Activated CD4-positive, alpha-beta T cell treated with anti-CD3 and anti-CD28 coated beads, Interleukin-2, amount 10 ng/mL, durations not matched to agents 24 days and 14 days (primary cell): ENCODE measurements at regions not wholly inside any gene's neighbourhood (a gene's known extent, or its start where the extent isn't known, plus 50 kb on each side); places are given as distances from the start of the nearest gene placed in this dataset.
"Not testable (repeated sequence)": the region's sequence is repeated elsewhere in the genome, so short reads cannot be mapped to it uniquely, and the experiment has no call there.

Experiments
- DNase-seq: peaks from one replicate; pipeline ENCODE4 v3.0.0; 2022
- H3K27ac Mint-ChIP-seq: one replicate; pipeline ENCODE4 v1.8.0; 2022; ENCODE audit warnings: mild to moderate bottlenecking, mixed read lengths
- H3K27me3 Mint-ChIP-seq: one replicate; pipeline ENCODE4 v1.8.0; 2022; ENCODE audit warnings: mixed read lengths
- H3K36me3 Mint-ChIP-seq: one replicate; pipeline ENCODE4 v1.8.0; 2022; ENCODE audit warnings: low read depth, mild to moderate bottlenecking, mixed read lengths
- H3K4me1 Mint-ChIP-seq: one replicate; pipeline ENCODE4 v1.8.0; 2021; ENCODE audit warnings: mixed read lengths
- H3K4me3 Mint-ChIP-seq: one replicate; pipeline ENCODE4 v1.8.0; 2022; ENCODE audit warnings: mild to moderate bottlenecking, moderate library complexity, mixed read lengths
- H3K9me3 Mint-ChIP-seq: one replicate; pipeline ENCODE4 v1.8.0; 2021; ENCODE audit warnings: mixed read lengths
- intact Hi-C: fragments of 100-400 bp; cut with micrococcal nuclease; formaldehyde crosslinking; loops from one replicate; pipeline ENCODE4 v1.15.1; 2023

- Mint-ChIP-seq H3K36me3 (no peaks in the 10 kb centered on the region), H3K9me3 (peaks cover 5% of the 10 kb centered on the region), H3K27ac (no peak overlapping the region), H3K4me3 (no peak overlapping the region), H3K27me3 (peaks cover 2% of the 10 kb centered on the region), H3K4me1 (peaks cover 8% of the 10 kb centered on the region)
- intact Hi-C loops: loop anchor here (10.0 kb wide), 1 partner anchor 152 kb away; the partner anchor contains the start of gene DLL1
- DNase-seq: no peak
Measured at GRCh38 chr6:170142559-170142958, 148.3 kb downstream of the DLL1 start.

GRCh38 chr6:170141061-170141460, 149.8 kb downstream of the DLL1 start:
- not testable (repeated sequence) for H3K4me1 Mint-ChIP-seq, H3K27ac Mint-ChIP-seq, H3K9me3 Mint-ChIP-seq, DNase-seq, H3K4me3 Mint-ChIP-seq, H3K27me3 Mint-ChIP-seq, H3K36me3 Mint-ChIP-seq
- intact Hi-C loops: loop anchor here (10.0 kb wide), 1 partner anchor 154 kb away; the partner anchor contains the start of gene DLL1

GRCh38 chr6:170140129-170140528, 150.7 kb downstream of the DLL1 start:
- no peaks in the 10 kb centered on the region for H3K27me3 Mint-ChIP-seq
- no peaks in the 10 kb centered on the region for H3K36me3 Mint-ChIP-seq
- no peaks in the 10 kb centered on the region for H3K4me1 Mint-ChIP-seq
- H3K9me3 Mint-ChIP-seq: no peaks in the 10 kb centered on the region
- no peak overlapping the region for H3K4me3 Mint-ChIP-seq
- DNase-seq: no peak
- intact Hi-C loops: loop anchor here (10.0 kb wide), 1 partner anchor 155 kb away; the partner anchor contains the start of gene DLL1
- H3K27ac Mint-ChIP-seq: no peak overlapping the region

GRCh38 chr6:170139531-170139930, 151.3 kb downstream of the DLL1 start:
- Mint-ChIP-seq H3K4me3 (no peak overlapping the region), H3K9me3 (no peaks in the 10 kb centered on the region), H3K27ac (no peak overlapping the region), H3K36me3 (no peaks in the 10 kb centered on the region), H3K27me3 (no peaks in the 10 kb centered on the region), H3K4me1 (no peaks in the 10 kb centered on the region)
- DNase-seq: no peak
- intact Hi-C loops: no loop called here

GRCh38 chr6:170139046-170139445, 151.8 kb downstream of the DLL1 start:
- H3K27me3 Mint-ChIP-seq, H3K36me3 Mint-ChIP-seq, H3K27ac Mint-ChIP-seq, DNase-seq, H3K9me3 Mint-ChIP-seq, intact Hi-C loops, H3K4me1 Mint-ChIP-seq, H3K4me3 Mint-ChIP-seq: not testable (repeated sequence)

GRCh38 chr6:170137911-170138910, 152.7 kb downstream of the DLL1 start:
- Mint-ChIP-seq H3K9me3 (no peaks in the 10 kb centered on the region), H3K27ac (no peak overlapping the region), H3K4me3 (no peak overlapping the region), H3K36me3 (no peaks in the 10 kb centered on the region), H3K4me1 (no peaks in the 10 kb centered on the region), H3K27me3 (no peaks in the 10 kb centered on the region)
- intact Hi-C loops: no loop called here
- DNase-seq: no peak

GRCh38 chr6:170137176-170137891, 153.5 kb downstream of the DLL1 start:
- Mint-ChIP-seq H3K9me3 (no peaks in the 10 kb centered on the region), H3K36me3 (no peaks in the 10 kb centered on the region), H3K4me1 (no peaks in the 10 kb centered on the region), H3K4me3 (no peak overlapping the region), H3K27ac (no peak overlapping the region), H3K27me3 (no peaks in the 10 kb centered on the region)
- no peak for DNase-seq
- intact Hi-C loops: no loop called here

GRCh38 chr6:170136541-170137175, 154.2 kb downstream of the DLL1 start:
- Mint-ChIP-seq H3K27me3 (no peaks in the 10 kb centered on the region), H3K4me1 (no peaks in the 10 kb centered on the region), H3K27ac (no peak overlapping the region), H3K4me3 (no peak overlapping the region), H3K36me3 (no peaks in the 10 kb centered on the region), H3K9me3 (no peaks in the 10 kb centered on the region)
- no peak for DNase-seq
- intact Hi-C loops: no loop called here

GRCh38 chr6:170135821-170136471, 154.9 kb downstream of the DLL1 start:
- Mint-ChIP-seq H3K9me3 (no peaks in the 10 kb centered on the region), H3K36me3 (no peaks in the 10 kb centered on the region), H3K27ac (no peak overlapping the region), H3K4me1 (no peaks in the 10 kb centered on the region), H3K27me3 (no peaks in the 10 kb centered on the region), H3K4me3 (no peak overlapping the region)
- intact Hi-C loops: no loop called here
- no peak for DNase-seq

- no peak for DNase-seq
- H3K27me3 Mint-ChIP-seq: no peaks in the 10 kb centered on the region
- H3K9me3 Mint-ChIP-seq: no peaks in the 10 kb centered on the region
- no peak overlapping the region for H3K4me3 Mint-ChIP-seq
- no peaks in the 10 kb centered on the region for H3K36me3 Mint-ChIP-seq
- intact Hi-C loops: no loop called here
- no peak overlapping the region for H3K27ac Mint-ChIP-seq
- no peaks in the 10 kb centered on the region for H3K4me1 Mint-ChIP-seq
Measured at GRCh38 chr6:170135461-170135820, 155.4 kb downstream of the DLL1 start.

GRCh38 chr6:170134471-170135440, 156.1 kb downstream of the DLL1 start:
- no peak for DNase-seq
- intact Hi-C loops: no loop called here
- no peak overlapping the region for H3K4me3 Mint-ChIP-seq
- H3K4me1 Mint-ChIP-seq: no peaks in the 10 kb centered on the region
- no peaks in the 10 kb centered on the region for H3K9me3 Mint-ChIP-seq
- H3K27me3 Mint-ChIP-seq: no peaks in the 10 kb centered on the region
- H3K27ac Mint-ChIP-seq: no peak overlapping the region
- no peaks in the 10 kb centered on the region for H3K36me3 Mint-ChIP-seq

GRCh38 chr6:170134031-170134470, 156.8 kb downstream of the DLL1 start:
- Mint-ChIP-seq H3K27ac (no peak overlapping the region), H3K4me1 (no peaks in the 10 kb centered on the region), H3K27me3 (no peaks in the 10 kb centered on the region), H3K36me3 (no peaks in the 10 kb centered on the region), H3K9me3 (no peaks in the 10 kb centered on the region), H3K4me3 (no peak overlapping the region)
- DNase-seq: no peak
- intact Hi-C loops: no loop called here
